ENCODE measurements at regions not wholly inside any gene's neighbourhood (a gene's known extent, or its start where the extent isn't known, plus 50 kb on each side); places are given as distances from the start of the nearest gene placed in this dataset.

- TF ChIP-seq CTCF (optimal IDR thresholded peaks at IDR 0.05 in 1 of 3, IDR thresholded peaks at IDR 0.05 in 1 of 3, conservative IDR thresholded peaks at IDR 0.05 in 1 of 3; ENCODE audit: extremely low read depth in 1 of 3, insufficient read depth in 2 of 3, low read length in 3 of 3) (no peak), EZH2 (IDR thresholded peaks at IDR 0.05; ENCODE audit: low read length) (no peak)
Observed at GRCh38 chr2:67900826-67901225, 162.0 kb downstream of the C1D start.
